T-helper 1 cell treated with Interleukin-12 subunit alpha and Interleukin-12 subunit beta and Interleukin-4 antibody, amounts not matched to agents 30 μg/mL and 1 μg/mL, for 36 hours (primary cell): ENCODE measurements at regions not wholly inside any gene's neighbourhood (a gene's known extent, or its start where the extent isn't known, plus 50 kb on each side); places are given as distances from the start of the nearest gene placed in this dataset.

Source experiments
- H3K27ac Mint-ChIP-seq: one replicate; pipeline ENCODE4 v1.8.0; 2021; ENCODE audit warnings: mild to moderate bottlenecking, mixed read lengths
- H3K27me3 Mint-ChIP-seq: one replicate; pipeline ENCODE4 v1.8.0; 2021; ENCODE audit warnings: low read depth, mixed read lengths
- H3K36me3 Mint-ChIP-seq: one replicate; pipeline ENCODE4 v1.8.0; 2021; ENCODE audit warnings: low read depth, mixed read lengths
- H3K4me1 Mint-ChIP-seq: one replicate; pipeline ENCODE4 v1.8.0; 2021; ENCODE audit warnings: low read depth, mixed read lengths
- H3K4me3 Mint-ChIP-seq: one replicate; pipeline ENCODE4 v1.8.0; 2021; ENCODE audit warnings: mild to moderate bottlenecking, moderate library complexity, mixed read lengths
- H3K9me3 Mint-ChIP-seq: one replicate; pipeline ENCODE4 v1.8.0; 2021; ENCODE audit warnings: mixed read lengths

GRCh38 chr22:27635852-27636251 is 165.7 kb downstream of the MN1 start:
- no peak overlapping the region for H3K27ac Mint-ChIP-seq
- H3K4me3 Mint-ChIP-seq = no peak overlapping the region
- H3K36me3 Mint-ChIP-seq = no peaks in the 10 kb centered on the region
- H3K4me1 Mint-ChIP-seq = no peaks in the 10 kb centered on the region
- H3K27me3 Mint-ChIP-seq = no peaks in the 10 kb centered on the region
- H3K9me3 Mint-ChIP-seq = no peaks in the 10 kb centered on the region

- H3K4me3 Mint-ChIP-seq = no peak overlapping the region
- H3K4me1 Mint-ChIP-seq = no peaks in the 10 kb centered on the region
- H3K27me3 Mint-ChIP-seq = no peaks in the 10 kb centered on the region
- no peak overlapping the region for H3K27ac Mint-ChIP-seq
- no peaks in the 10 kb centered on the region for H3K9me3 Mint-ChIP-seq
- no peaks in the 10 kb centered on the region for H3K36me3 Mint-ChIP-seq
Observed at GRCh38 chr22:27636716-27637508, 164.6 kb downstream of the MN1 start.

GRCh38 chr22:27637604-27638003 is 164.0 kb downstream of the MN1 start:
- Mint-ChIP-seq H3K27me3 (no peaks in the 10 kb centered on the region), H3K4me3 (no peak overlapping the region), H3K4me1 (no peaks in the 10 kb centered on the region), H3K27ac (no peak overlapping the region), H3K9me3 (no peaks in the 10 kb centered on the region), H3K36me3 (no peaks in the 10 kb centered on the region)

GRCh38 chr22:27638329-27639233 is 163.0 kb downstream of the MN1 start:
- no peak overlapping the region for H3K27ac Mint-ChIP-seq
- no peaks in the 10 kb centered on the region for H3K4me1 Mint-ChIP-seq
- no peak overlapping the region for H3K4me3 Mint-ChIP-seq
- H3K36me3 Mint-ChIP-seq = no peaks in the 10 kb centered on the region
- H3K27me3 Mint-ChIP-seq = no peaks in the 10 kb centered on the region
- no peaks in the 10 kb centered on the region for H3K9me3 Mint-ChIP-seq

GRCh38 chr22:27639248-27640086 is 162.1 kb downstream of the MN1 start:
- H3K27ac Mint-ChIP-seq = no peak overlapping the region
- no peaks in the 10 kb centered on the region for H3K36me3 Mint-ChIP-seq
- no peaks in the 10 kb centered on the region for H3K27me3 Mint-ChIP-seq
- no peaks in the 10 kb centered on the region for H3K4me1 Mint-ChIP-seq
- H3K9me3 Mint-ChIP-seq = no peaks in the 10 kb centered on the region
- H3K4me3 Mint-ChIP-seq = no peak overlapping the region

- Mint-ChIP-seq H3K9me3 (no peaks in the 10 kb centered on the region), H3K27ac (no peak overlapping the region), H3K4me1 (no peaks in the 10 kb centered on the region), H3K27me3 (no peaks in the 10 kb centered on the region), H3K4me3 (no peak overlapping the region), H3K36me3 (no peaks in the 10 kb centered on the region)
Observed at GRCh38 chr22:27641049-27641795, 160.3 kb downstream of the MN1 start.

- Mint-ChIP-seq H3K9me3 (no peaks in the 10 kb centered on the region), H3K27ac (no peak overlapping the region), H3K36me3 (no peaks in the 10 kb centered on the region), H3K4me1 (no peaks in the 10 kb centered on the region), H3K27me3 (no peaks in the 10 kb centered on the region), H3K4me3 (no peak overlapping the region)
Observed at GRCh38 chr22:27642104-27642800, 159.3 kb downstream of the MN1 start.

GRCh38 chr22:27643907-27644306 is 157.6 kb downstream of the MN1 start:
- H3K4me1 Mint-ChIP-seq = no peaks in the 10 kb centered on the region
- no peak overlapping the region for H3K27ac Mint-ChIP-seq
- no peak overlapping the region for H3K4me3 Mint-ChIP-seq

GRCh38 chr22:27644566-27644965 is 157.0 kb downstream of the MN1 start:
- Mint-ChIP-seq H3K36me3 (no peaks in the 10 kb centered on the region), H3K27ac (no peak overlapping the region), H3K9me3 (no peaks in the 10 kb centered on the region), H3K4me3 (no peak overlapping the region), H3K4me1 (no peaks in the 10 kb centered on the region), H3K27me3 (no peaks in the 10 kb centered on the region)

More at GRCh38 chr22:27643907-27644306, 157.6 kb downstream of the MN1 start:
- Mint-ChIP-seq H3K27me3 (no peaks in the 10 kb centered on the region), H3K36me3 (no peaks in the 10 kb centered on the region), H3K9me3 (no peaks in the 10 kb centered on the region)

- Mint-ChIP-seq H3K27me3 (no peaks in the 10 kb centered on the region), H3K27ac (no peak overlapping the region), H3K4me1 (no peaks in the 10 kb centered on the region), H3K36me3 (no peaks in the 10 kb centered on the region), H3K9me3 (no peaks in the 10 kb centered on the region), H3K4me3 (no peak overlapping the region)
Observed at GRCh38 chr22:27647540-27647939, 154.0 kb downstream of the MN1 start.

GRCh38 chr22:27648074-27648473 is 153.5 kb downstream of the MN1 start:
- Mint-ChIP-seq H3K9me3 (no peaks in the 10 kb centered on the region), H3K36me3 (no peaks in the 10 kb centered on the region), H3K27me3 (no peaks in the 10 kb centered on the region), H3K27ac (no peak overlapping the region), H3K4me1 (no peaks in the 10 kb centered on the region), H3K4me3 (no peak overlapping the region)

- Mint-ChIP-seq H3K9me3 (no peaks in the 10 kb centered on the region), H3K4me3 (no peak overlapping the region), H3K27ac (no peak overlapping the region), H3K4me1 (no peaks in the 10 kb centered on the region), H3K36me3 (no peaks in the 10 kb centered on the region), H3K27me3 (no peaks in the 10 kb centered on the region)
Observed at GRCh38 chr22:27648853-27649252, 152.7 kb downstream of the MN1 start.

- Mint-ChIP-seq H3K36me3 (no peaks in the 10 kb centered on the region), H3K9me3 (no peaks in the 10 kb centered on the region), H3K27me3 (no peaks in the 10 kb centered on the region), H3K27ac (no peak overlapping the region), H3K4me3 (no peak overlapping the region), H3K4me1 (no peaks in the 10 kb centered on the region)
Observed at GRCh38 chr22:27650572-27650971, 151.0 kb downstream of the MN1 start.
